CD14-positive monocyte (primary cell): ENCODE measurements at regions not wholly inside any gene's neighbourhood (a gene's known extent, or its start where the extent isn't known, plus 50 kb on each side); places are given as distances from the start of the nearest gene placed in this dataset.

Source experiments
- DNase-seq, 3 donors: peaks; one replicate each; pipeline ENCODE4 v3.0.0-alpha.2; 2011 to 2022
- H2AFZ ChIP-seq: 2 replicates; pipeline ENCODE4 v1.6.0; 2012; ENCODE audit warnings: mild to moderate bottlenecking, low read depth, low read length, inconsistent platforms; ENCODE audit not compliant: insufficient read depth, poor library complexity, severe bottlenecking
- H3K27ac ChIP-seq, 2 donors: 1 replicate in 1 of 2; 2 replicates in 1 of 2; pipeline ENCODE4 v1.5.1; 2012 to 2013; ENCODE audit warnings: low read length in 2 of 2, control low read depth in 1 of 2, inconsistent platforms in 1 of 2, low read depth in 1 of 2, mild to moderate bottlenecking in 1 of 2
- H3K27me3 ChIP-seq, 2 donors: one replicate each; pipeline versions ENCODE4 v1.6.0 to v1.6.1; 2011 to 2013; ENCODE audit warnings: low read length in 2 of 2; ENCODE audit not compliant: control insufficient read depth in 2 of 2, insufficient read depth in 2 of 2
- H3K36me3 ChIP-seq, 2 donors: replicated peaks in 1 of 2; 1 replicate in 1 of 2; 2 replicates in 1 of 2; pipeline versions ENCODE4 v1.5.1 to v1.6.1; 2012 to 2013; ENCODE audit warnings: low read length in 2 of 2, control low read depth in 1 of 2, inconsistent platforms in 1 of 2, mild to moderate bottlenecking in 1 of 2; ENCODE audit not compliant: insufficient read depth in 2 of 2, control insufficient read depth in 1 of 2
- H3K4me1 ChIP-seq, 2 donors: 1 replicate in 1 of 2; 2 replicates in 1 of 2; pipeline versions ENCODE4 v1.5.1 to v1.6.1; 2012 to 2013; ENCODE audit warnings: low read length in 2 of 2, control low read depth in 1 of 2, inconsistent platforms in 1 of 2, mild to moderate bottlenecking in 1 of 2, moderate library complexity in 1 of 2; ENCODE audit not compliant: insufficient read depth in 2 of 2, control insufficient read depth in 1 of 2
- H3K4me2 ChIP-seq: replicated peaks from 2 replicates; pipeline ENCODE3; 2012; ENCODE audit warnings: low read length, moderate library complexity, mild to moderate bottlenecking; ENCODE audit not compliant: poor library complexity, severe bottlenecking; ENCODE audit errors: extremely low read depth
- H3K4me3 ChIP-seq, 3 experiments: fragments of 200-600 bp in 1 of 3; sonication (generic) in 1 of 3; replicated peaks in 1 of 3; 1 replicate in 2 of 3; 2 replicates in 1 of 3; pipeline ENCODE4 v1.5.1; 2011 to 2013; ENCODE audit warnings: low read length in 3 of 3, mild to moderate bottlenecking in 3 of 3, control low read depth in 2 of 3, low read depth in 2 of 3, inconsistent platforms in 1 of 3, moderate library complexity in 1 of 3
- H3K79me2 ChIP-seq: 2 replicates; pipeline ENCODE4 v1.6.0; 2012; ENCODE audit warnings: mild to moderate bottlenecking, control low read depth, inconsistent platforms, low read length, moderate library complexity; ENCODE audit not compliant: insufficient read depth
- H3K9ac ChIP-seq: 2 replicates; pipeline ENCODE4 v1.6.0; 2017; ENCODE audit warnings: low read length, mild to moderate bottlenecking; ENCODE audit not compliant: insufficient read depth, poor library complexity, severe bottlenecking
- H3K9me3 ChIP-seq, 2 donors: replicated peaks in 1 of 2; 1 replicate in 1 of 2; 2 replicates in 1 of 2; pipeline versions ENCODE4 v1.5.1 to v1.6.1; 2012 to 2013; ENCODE audit warnings: low read length in 2 of 2, control low read depth in 1 of 2; ENCODE audit not compliant: control insufficient read depth in 1 of 2, insufficient read depth in 1 of 2
- H4K20me1 ChIP-seq: 2 replicates; pipeline ENCODE4 v1.6.0; 2012; ENCODE audit warnings: mild to moderate bottlenecking, low read length, control low read depth, moderate library complexity; ENCODE audit not compliant: insufficient read depth
- H3K27ac Mint-ChIP-seq, 7 donors: one replicate each; pipeline ENCODE4 v1.8.0; 2020; ENCODE audit warnings: mild to moderate bottlenecking in 7 of 7, mixed read lengths in 7 of 7, moderate library complexity in 6 of 7, inconsistent platforms in 2 of 7
- H3K27me3 Mint-ChIP-seq, 3 donors: one replicate each; pipeline ENCODE4 v1.8.0; 2021 to 2022; ENCODE audit warnings: low read depth in 3 of 3, mild to moderate bottlenecking in 3 of 3, mixed read lengths in 3 of 3, moderate library complexity in 3 of 3, inconsistent platforms in 1 of 3
- H3K36me3 Mint-ChIP-seq, 2 donors: one replicate each; pipeline ENCODE4 v1.8.0; 2020; ENCODE audit warnings: mixed read lengths in 2 of 2, inconsistent platforms in 1 of 2, mild to moderate bottlenecking in 1 of 2
- H3K4me1 Mint-ChIP-seq: one replicate; pipeline ENCODE4 v1.8.0; 2020; ENCODE audit warnings: mild to moderate bottlenecking, mixed read lengths
- H3K4me3 Mint-ChIP-seq, 2 donors: one replicate each; pipeline ENCODE4 v1.8.0; 2020; ENCODE audit warnings: mild to moderate bottlenecking in 2 of 2, mixed read lengths in 2 of 2, moderate library complexity in 1 of 2
- H3K9me3 Mint-ChIP-seq, 7 donors: one replicate each; pipeline ENCODE4 v1.8.0; 2020 to 2022; ENCODE audit warnings: mixed read lengths in 7 of 7, mild to moderate bottlenecking in 6 of 7, moderate library complexity in 6 of 7, inconsistent platforms in 2 of 7
- WGBS: methylation state at CpG from one replicate; pipeline ENCODE4 v1.1.5; 2013; ENCODE audit warnings: missing lambda C conversion rate; ENCODE audit not compliant: insufficient coverage; 5-methylcytosine and 5-hydroxymethylcytosine counted together
- intact Hi-C, 2 donors: fragments of 100-400 bp; cut with micrococcal nuclease; formaldehyde crosslinking; loops; one replicate each; pipeline versions ENCODE4 v1.15.0 to v1.15.1; 2023
- TF ChIP-seq, protein P1 (sequence below): fragments of 200-600 bp; IDR thresholded peaks from one replicate; pipeline ENCODE4 v1.8.0; 2022; ENCODE audit warnings: antibody characterized with exemption, mild to moderate bottlenecking

DNA sequence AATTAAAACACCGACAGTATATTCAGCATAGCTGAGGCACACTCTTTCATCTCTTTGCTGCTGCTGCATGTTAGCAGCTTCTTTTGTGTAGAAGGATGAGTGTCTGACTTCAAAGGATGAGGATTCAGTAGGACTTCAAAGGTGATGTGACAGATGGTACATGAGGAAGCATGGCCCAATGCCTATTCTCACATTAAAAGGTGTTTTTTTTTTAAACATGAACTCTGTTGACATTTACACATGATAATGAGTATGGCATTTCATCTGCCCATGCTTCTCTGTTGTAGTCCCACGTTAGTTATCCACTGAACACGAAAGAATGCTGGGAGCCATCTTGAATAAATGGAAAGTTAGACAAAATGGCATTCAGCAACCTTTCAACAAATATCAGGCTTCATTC, 1950.8 kb upstream of the PIK3C3 start:
- TF ChIP-seq, protein P1, sequence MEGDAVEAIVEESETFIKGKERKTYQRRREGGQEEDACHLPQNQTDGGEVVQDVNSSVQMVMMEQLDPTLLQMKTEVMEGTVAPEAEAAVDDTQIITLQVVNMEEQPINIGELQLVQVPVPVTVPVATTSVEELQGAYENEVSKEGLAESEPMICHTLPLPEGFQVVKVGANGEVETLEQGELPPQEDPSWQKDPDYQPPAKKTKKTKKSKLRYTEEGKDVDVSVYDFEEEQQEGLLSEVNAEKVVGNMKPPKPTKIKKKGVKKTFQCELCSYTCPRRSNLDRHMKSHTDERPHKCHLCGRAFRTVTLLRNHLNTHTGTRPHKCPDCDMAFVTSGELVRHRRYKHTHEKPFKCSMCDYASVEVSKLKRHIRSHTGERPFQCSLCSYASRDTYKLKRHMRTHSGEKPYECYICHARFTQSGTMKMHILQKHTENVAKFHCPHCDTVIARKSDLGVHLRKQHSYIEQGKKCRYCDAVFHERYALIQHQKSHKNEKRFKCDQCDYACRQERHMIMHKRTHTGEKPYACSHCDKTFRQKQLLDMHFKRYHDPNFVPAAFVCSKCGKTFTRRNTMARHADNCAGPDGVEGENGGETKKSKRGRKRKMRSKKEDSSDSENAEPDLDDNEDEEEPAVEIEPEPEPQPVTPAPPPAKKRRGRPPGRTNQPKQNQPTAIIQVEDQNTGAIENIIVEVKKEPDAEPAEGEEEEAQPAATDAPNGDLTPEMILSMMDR, result no peak
- H3K4me2 ChIP-seq, result no peak overlapping the region
- WGBS, result no CpG with 5 or more reads among the region's 3 CpGs
- H3K27ac ChIP-seq, result no peak overlapping the region
- H3K4me1 ChIP-seq, result no peaks in the 10 kb centered on the region
- H3K4me1 Mint-ChIP-seq, result no peaks in the 10 kb centered on the region
- H3K79me2 ChIP-seq, result no peaks in the 10 kb centered on the region
- no peaks in the 10 kb centered on the region for H4K20me1 ChIP-seq
- no peaks in the 10 kb centered on the region for H3K27me3 ChIP-seq
- no peak overlapping the region for H3K4me3 ChIP-seq
- no peak overlapping the region for H3K4me3 Mint-ChIP-seq
- H3K36me3 ChIP-seq, result no peaks in the 10 kb centered on the region
- no peaks in the 10 kb centered on the region for H3K9me3 ChIP-seq
- no peaks in the 10 kb centered on the region for H3K36me3 Mint-ChIP-seq
- H3K27me3 Mint-ChIP-seq, result no peaks in the 10 kb centered on the region
- intact Hi-C loops, result no loop called here
- no peak overlapping the region for H2AFZ ChIP-seq
- no peak for DNase-seq
- H3K9ac ChIP-seq, result no peak overlapping the region
- peaks cover 0 to 4% (median 2%) of the 10 kb centered on the region in 7 donors for H3K9me3 Mint-ChIP-seq
- H3K27ac Mint-ChIP-seq, result no peak overlapping the region

DNA sequence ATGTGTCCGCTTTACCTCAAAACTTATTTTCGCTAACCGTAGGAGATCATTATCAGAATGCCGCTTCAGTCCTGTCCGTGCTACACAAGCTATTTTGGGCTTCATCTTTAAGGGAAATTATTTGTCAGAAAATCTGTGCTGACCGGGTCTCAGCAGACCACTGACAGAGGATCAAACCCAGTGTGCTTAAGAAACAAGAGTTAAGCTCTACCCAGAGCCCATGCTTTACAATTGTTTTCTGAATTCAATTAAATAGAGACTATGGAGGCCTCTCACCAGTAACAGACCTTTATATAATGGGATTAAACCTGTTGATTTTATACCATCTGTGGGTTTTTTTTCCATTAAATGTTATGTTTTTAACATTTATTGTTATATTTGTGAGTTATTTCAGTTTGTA, 1956.7 kb upstream of the PIK3C3 start:
- H3K9me3 Mint-ChIP-seq, result peaks cover 2 to 4% (median 2%) of the 10 kb centered on the region in 7 donors
- H2AFZ ChIP-seq, result no peak overlapping the region
- H3K27me3 Mint-ChIP-seq, result no peaks in the 10 kb centered on the region
- H3K4me1 Mint-ChIP-seq, result no peaks in the 10 kb centered on the region
- H3K27me3 ChIP-seq, result no peaks in the 10 kb centered on the region
- DNase-seq, result no peak
- no peak overlapping the region for H3K27ac Mint-ChIP-seq
- H3K4me3 Mint-ChIP-seq, result no peak overlapping the region
- H3K4me2 ChIP-seq, result no peak overlapping the region
- H3K4me1 ChIP-seq, result no peaks in the 10 kb centered on the region
- H3K36me3 Mint-ChIP-seq, result no peaks in the 10 kb centered on the region
- H3K79me2 ChIP-seq, result no peaks in the 10 kb centered on the region
- no peak overlapping the region for H3K9ac ChIP-seq
- 83% methylated on average over 2 of the region's 6 CpGs for WGBS
- TF ChIP-seq, protein P1, result no peak
- no peaks in the 10 kb centered on the region for H4K20me1 ChIP-seq
- H3K9me3 ChIP-seq, result no peaks in the 10 kb centered on the region
- H3K27ac ChIP-seq, result no peak overlapping the region
- no peak overlapping the region for H3K4me3 ChIP-seq
- intact Hi-C loops, result no loop called here
- H3K36me3 ChIP-seq, result no peaks in the 10 kb centered on the region
